ENCODE measurements at regions not wholly inside any gene's neighbourhood (a gene's known extent, or its start where the extent isn't known, plus 50 kb on each side); places are given as distances from the start of the nearest gene placed in this dataset.
"Not testable (repeated sequence)": the region's sequence is repeated elsewhere in the genome, so short reads cannot be mapped to it uniquely, and the experiment has no call there.

DNA sequence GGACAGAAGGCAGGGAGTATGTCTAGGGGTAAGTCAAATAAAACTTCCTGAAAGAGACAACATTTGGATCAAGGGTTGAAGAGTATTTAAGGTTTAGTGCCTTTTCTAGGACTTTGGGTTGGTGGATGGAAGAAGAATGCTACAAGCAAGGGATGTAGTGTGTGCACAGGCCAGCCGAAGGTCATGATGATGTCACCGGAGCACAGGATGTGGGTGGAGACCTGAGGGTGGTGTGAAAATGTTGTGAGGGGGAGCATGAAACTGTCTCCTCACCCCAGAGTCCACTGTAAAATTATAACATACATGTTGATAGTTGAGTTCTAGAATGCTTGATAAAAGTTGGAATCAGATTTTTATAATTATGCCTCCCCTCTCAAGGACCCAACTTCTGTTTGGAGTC, 553.3 kb upstream of the SGCD start:
- no peak for DNase-seq

GRCh38 chr5:155780260-155780659, 546.7 kb upstream of the SGCD start:
- no peak for DNase-seq

DNA sequence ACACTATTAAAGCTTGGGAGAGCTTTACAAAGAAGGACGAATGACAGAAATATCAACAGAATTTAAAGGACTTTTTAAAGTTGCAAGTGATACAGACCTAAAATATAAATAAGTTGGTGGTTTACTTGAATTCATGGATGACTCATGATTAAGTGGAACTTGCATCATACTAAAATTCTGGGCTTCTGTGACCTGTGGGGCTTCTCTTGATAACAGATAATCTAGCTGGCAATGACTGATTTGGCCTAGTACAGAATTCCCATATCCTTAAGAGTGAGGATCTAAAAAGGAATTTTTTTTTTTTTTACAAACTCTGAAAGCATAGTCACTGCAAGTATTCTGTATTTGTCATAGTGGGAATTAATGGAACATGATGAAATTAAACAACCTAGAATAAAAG, 543.7 kb upstream of the SGCD start:
- no peak for DNase-seq

DNA sequence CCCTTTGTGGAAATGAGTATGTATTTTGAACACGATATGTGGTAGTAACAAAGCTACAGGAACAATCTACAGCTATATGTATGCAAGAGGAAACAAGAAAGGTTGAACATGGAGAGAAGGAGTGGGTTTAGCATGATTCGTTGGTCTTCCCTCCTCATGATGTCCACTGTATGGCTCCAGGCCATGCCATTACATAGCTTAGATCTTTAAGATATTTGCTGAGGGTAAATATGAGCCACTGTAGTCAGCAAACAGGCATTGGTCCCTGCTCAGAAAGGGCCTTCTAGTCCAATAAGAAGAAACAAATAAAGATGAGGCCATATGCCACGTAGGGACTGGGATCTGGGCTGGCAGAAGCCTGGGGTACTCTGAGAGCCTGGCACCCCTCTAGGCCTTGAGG, 543.2 kb upstream of the SGCD start:
- no peak for DNase-seq

DNA sequence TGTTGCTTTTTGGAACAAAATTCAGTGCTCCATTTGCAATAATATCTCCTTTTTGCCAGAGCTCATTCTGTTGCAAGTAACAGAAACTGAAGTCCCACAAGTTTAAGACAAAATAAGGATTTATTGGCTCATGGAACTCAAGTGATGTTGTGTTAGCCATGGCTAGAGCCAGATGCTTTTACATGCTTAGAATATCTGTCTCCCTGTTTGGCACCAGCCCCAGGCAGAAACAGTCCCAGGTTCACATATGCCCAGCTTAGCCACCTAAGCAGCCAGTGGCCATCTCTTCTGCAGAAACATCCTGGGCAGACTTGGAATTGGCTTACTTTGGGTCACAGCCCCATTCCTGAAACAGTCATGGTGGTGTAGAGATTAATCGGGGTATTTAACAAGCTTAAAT, 540.9 kb upstream of the SGCD start:
- DNase-seq = no peak

DNA sequence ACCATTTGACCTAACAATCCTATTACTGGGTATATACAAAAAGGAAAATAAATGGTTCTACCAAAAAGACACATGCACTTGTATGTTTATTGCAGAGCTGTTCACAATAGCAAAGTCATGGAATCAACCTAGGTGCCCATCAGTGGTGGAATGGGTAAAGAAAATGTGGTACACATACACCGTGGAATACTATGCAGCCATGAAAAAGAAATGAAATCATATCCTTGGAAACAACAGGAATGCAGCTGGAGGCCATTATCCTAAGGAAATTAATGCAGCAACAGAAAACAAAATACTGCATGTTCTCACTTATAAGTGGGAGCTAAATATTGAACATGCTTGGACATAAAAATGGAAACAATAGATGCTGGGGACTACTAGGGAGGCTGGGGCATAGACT, 534.1 kb upstream of the SGCD start:
- DNase-seq = no peak

DNA sequence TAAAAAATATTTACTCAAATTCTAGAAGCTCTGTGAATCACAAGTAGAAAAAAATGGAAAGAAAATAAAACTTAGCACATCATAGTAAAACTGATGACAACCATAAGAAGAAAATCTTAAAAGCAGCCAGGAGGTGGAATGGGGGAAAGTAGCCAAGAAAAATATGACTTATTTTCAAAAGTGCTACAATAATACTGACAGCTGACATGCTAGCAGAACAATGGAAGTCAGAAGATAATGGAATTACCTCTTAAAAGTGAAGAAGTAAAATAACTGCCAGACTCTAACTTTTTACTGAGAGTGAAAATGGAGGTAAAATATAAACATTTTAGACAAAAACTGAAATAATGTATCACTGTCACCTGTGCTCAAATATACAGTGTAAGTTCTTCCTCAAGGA, 532.2 kb upstream of the SGCD start:
- DNase-seq = no peak

GRCh38 chr5:155799308-155799707, 527.7 kb upstream of the SGCD start:
- DNase-seq = no peak

DNA sequence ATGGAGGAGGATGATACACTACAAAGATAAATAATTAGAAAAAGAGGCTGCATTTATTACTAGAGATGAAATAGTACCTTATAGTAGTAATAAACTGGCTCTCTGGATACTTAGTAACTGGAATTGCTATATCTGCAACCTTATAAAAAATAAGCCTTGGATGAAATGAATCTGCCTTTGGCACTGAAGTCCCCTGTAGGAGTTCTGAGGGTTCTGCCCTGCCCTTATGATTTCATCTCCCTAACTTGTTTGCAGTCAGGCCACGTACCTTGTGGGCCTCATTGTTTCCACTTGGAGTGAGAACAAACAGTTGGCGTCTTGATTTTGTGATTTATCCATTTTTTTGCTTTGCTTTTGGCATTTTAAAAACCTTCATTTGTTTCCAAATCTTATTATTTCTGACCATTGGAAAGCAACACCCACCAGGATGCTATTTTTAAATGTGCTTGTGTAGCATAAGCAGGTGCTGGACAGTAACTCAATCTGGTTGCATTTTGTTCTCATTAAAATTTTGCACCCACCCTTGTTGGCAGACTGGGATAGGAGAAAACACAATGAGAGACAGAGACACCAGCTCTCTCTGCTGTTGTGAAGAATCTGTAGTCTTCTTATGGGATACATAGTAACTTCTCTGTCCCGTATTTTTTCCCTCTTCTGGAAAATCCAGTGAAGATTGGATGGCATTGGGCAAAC, 518.9 kb upstream of the SGCD start:
- no peak for DNase-seq

DNA sequence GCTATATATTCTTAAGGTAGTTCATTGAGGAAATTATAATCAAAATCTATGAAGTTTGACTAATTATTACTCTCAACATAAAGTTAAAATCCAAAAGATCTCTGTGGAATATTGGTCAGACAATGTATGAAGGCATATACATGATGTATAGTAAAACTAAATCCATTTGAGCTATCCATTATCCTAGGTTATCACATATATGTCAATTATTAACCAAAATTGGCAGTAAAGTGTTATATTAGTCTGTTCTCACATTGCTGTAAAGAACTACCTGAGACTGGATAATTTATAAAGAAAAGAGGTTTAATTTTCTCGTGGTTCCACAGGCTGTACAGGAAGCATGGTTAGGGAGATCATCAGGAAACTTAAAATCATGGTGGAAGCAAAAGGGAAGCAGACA, 511.7 kb upstream of the SGCD start:
- no peak for DNase-seq

- no peak for DNase-seq
Measured at GRCh38 chr5:155822177-155822576, 504.8 kb upstream of the SGCD start.

- DNase-seq = no peak
Measured at GRCh38 chr5:155826611-155827507, 500.1 kb upstream of the SGCD start.

DNA sequence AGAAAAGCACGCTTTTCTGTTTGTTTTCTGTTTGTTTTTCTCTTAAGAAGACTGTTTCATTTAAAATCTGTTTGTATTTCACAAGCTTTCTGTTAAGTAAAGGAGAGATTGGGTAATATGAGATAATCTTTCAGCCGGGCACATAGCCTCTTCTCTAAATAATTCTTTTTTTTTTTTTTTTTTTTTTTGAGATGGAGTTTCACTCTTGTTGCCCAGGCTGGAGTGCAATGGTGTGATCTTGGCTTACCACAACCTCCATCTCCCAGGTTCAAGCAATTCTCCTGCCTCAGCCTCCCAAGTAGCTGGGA, 499.5 kb upstream of the SGCD start:
- not testable (repeated sequence) for DNase-seq

GRCh38 chr5:155827949-155828348, 499.0 kb upstream of the SGCD start:
- no peak for DNase-seq

GRCh38 chr5:155831491-155831890, 495.5 kb upstream of the SGCD start:
- no peak for DNase-seq

GRCh38 chr5:155833287-155833686, 493.7 kb upstream of the SGCD start:
- DNase-seq = no peak

GRCh38 chr5:155834271-155834975, 492.5 kb upstream of the SGCD start:
- no peak for DNase-seq

DNA sequence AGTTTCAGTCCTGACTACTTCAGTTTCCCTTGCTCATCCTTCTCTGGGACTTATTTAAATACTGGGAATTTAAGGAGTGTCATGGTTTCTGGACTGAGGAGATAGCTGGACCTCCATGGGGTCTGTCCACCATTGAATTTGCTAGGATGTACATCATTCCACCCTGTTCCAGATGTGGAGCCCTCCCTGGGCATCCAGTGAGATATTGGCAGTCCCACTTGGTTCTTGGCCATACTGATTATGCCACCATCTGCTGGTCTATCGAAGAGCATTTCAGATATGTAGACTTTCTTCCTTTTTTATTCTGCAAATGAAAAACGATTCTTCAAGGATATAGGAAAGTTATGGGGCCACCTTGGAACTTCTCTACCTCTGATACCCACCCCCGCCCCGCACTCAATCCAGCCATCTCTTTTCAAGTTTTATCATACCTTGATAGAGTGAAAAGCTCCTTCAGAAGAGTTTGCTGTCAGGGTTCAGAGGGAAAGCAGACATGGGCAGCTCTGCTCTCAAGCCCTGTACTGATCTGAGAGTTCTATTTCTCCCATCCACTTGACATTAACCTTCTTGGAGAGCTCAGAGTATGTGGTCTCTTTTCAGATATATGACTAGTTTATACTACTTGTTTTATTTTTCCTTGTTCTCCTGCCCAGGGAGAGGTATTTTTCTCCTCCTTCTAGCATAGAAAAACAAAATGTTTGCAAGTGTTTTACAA, 490.7 kb upstream of the SGCD start:
- DNase-seq = no peak

DNA sequence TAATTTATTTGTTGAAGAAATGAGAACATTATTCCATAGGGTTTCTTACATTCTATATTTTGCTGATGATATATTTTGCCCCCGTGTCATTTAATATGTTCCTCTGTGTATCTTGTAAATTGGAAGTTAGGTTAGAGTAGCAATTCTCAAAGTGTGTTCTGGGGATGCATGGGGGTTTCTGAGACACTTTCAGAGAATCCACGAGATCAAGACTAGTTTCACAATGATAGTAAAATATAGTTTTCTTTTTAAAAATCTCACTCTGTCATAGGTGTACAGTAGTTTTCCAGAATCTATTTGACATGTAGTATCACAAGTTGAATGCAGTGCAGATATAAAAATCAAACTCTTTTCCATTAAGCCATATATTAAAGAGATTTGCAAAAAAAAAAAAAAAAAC, 488.6 kb upstream of the SGCD start:
- DNase-seq = no peak

GRCh38 chr5:155839251-155840037, 487.5 kb upstream of the SGCD start:
- DNase-seq = no peak

DNA sequence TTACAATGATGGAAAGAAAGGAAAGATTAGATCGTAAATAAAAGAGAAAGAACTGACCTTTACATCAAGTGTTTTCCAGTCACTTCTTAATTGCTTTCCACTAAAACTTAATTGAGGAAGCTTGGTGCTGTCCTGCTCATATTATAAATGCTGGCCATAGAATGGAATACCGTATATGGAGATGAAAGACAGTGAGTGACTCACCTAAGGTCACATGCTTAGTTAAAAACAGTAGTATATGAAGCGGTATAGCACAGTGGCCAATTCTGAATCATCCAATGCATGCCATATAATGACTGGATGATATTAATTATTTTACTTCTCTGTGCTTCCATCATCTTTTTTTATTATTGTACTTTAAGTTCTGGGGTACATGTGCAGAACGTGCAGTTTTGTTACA, 482.4 kb upstream of the SGCD start:
- DNase-seq = no peak

DNA sequence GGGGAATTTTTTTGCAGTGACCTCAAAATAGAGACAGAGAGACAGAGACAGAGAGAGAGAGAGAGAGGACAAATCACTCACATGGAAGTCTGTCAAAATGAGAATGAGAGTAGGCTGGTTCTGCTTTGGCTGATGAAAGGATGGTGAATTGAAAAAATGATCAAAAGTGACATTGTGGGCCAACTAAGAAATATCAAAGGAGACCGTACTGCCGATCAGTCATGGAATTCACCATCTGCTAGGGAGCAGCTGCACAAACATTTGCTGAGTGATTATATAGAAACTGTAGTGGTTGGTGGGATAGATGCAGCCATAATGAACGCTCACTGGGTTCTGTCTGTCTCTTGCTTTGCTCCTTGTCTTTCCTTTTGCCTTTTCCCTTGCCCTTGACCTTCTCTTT, 476.6 kb upstream of the SGCD start:
- no peak for DNase-seq
